ENCODE measurements at regions not wholly inside any gene's neighbourhood (a gene's known extent, or its start where the extent isn't known, plus 50 kb on each side); places are given as distances from the start of the nearest gene placed in this dataset.

- Histone ChIP-seq H3F3A (ENCODE audit: insufficient read depth, low read length, poor library complexity, severe bottlenecking) (no peaks in the 10 kb centered on the region), H3K4me2 (ENCODE audit: low read length) (no peak overlapping the region)
- no peak for TF ChIP-seq POLR2AphosphoS5 (IDR thresholded peaks at IDR 0.05)
- no peak for TF ChIP-seq EZH2 (IDR thresholded peaks at IDR 0.05; ENCODE audit: borderline replicate concordance, insufficient read depth, low read length, poor library complexity, severe bottlenecking)
- no peak for TF ChIP-seq TAF1 (IDR thresholded peaks at IDR 0.05; ENCODE audit: low read depth)
- no peak for TF ChIP-seq MXI1 (conservative IDR thresholded peaks at IDR 0.05; ENCODE audit: poor library complexity, severe bottlenecking)
- TF ChIP-seq REST (IDR thresholded peaks at IDR 0.05; ENCODE audit: borderline replicate concordance) = no peak
- no peak for TF ChIP-seq RAD21 (conservative IDR thresholded peaks at IDR 0.05)
- no peak for TF ChIP-seq CTCF (IDR thresholded peaks at IDR 0.05; ENCODE audit: poor library complexity, severe bottlenecking)
- no peak for TF ChIP-seq EP300 (conservative IDR thresholded peaks at IDR 0.05; ENCODE audit: poor library complexity, severe bottlenecking)
- TF ChIP-seq SMC3 (conservative IDR thresholded peaks at IDR 0.05; ENCODE audit: poor library complexity) = no peak
These were observed 129.4 kb upstream of the TENT5D start for GRCh38 chrX:80290834-80291233.

GRCh38 chrX:80293354-80293753 is 126.9 kb upstream of the TENT5D start:
- no peaks in the 10 kb centered on the region for H3K36me3 ChIP-seq (ENCODE audit: insufficient read depth, low read length)
- H3K79me2 ChIP-seq (replicated peaks; ENCODE audit: insufficient read depth, low read length) = no peaks in the 10 kb centered on the region
- no peak overlapping the region for H2AFZ ChIP-seq (ENCODE audit: low read depth, low read length)
- H4K20me1 ChIP-seq (ENCODE audit: insufficient read depth) = no peaks in the 10 kb centered on the region
- H3F3A ChIP-seq (ENCODE audit: insufficient read depth, low read length, poor library complexity, severe bottlenecking) = no peaks in the 10 kb centered on the region
- H3K27ac ChIP-seq (ENCODE audit: low read length) = no peak overlapping the region
- no peaks in the 10 kb centered on the region for H3K9me3 ChIP-seq (ENCODE audit: low read length)
- H3K4me3 ChIP-seq (ENCODE audit: low read length) = no peak overlapping the region
- H3K4me2 ChIP-seq (ENCODE audit: low read length) = no peak overlapping the region
- no peaks in the 10 kb centered on the region for H3K27me3 ChIP-seq (ENCODE audit: insufficient read depth, low read depth, low read length)
- TF ChIP-seq SMC3 (conservative IDR thresholded peaks at IDR 0.05; ENCODE audit: poor library complexity) = no peak
- no peak for TF ChIP-seq TAF1 (IDR thresholded peaks at IDR 0.05; ENCODE audit: low read depth)
- no peak for TF ChIP-seq MXI1 (conservative IDR thresholded peaks at IDR 0.05; ENCODE audit: poor library complexity, severe bottlenecking)
- H3K9ac ChIP-seq (ENCODE audit: low read length) = no peak overlapping the region
- H3K9me2 ChIP-seq (ENCODE audit: insufficient read depth, low read length) = no peaks in the 10 kb centered on the region

More at GRCh38 chrX:80290834-80291233, 129.4 kb upstream of the TENT5D start:
- Histone ChIP-seq H3K9me2 (ENCODE audit: insufficient read depth, low read length) (no peaks in the 10 kb centered on the region), H3K27ac (ENCODE audit: low read length) (no peak overlapping the region), H3K36me3 (ENCODE audit: insufficient read depth, low read length) (no peaks in the 10 kb centered on the region), H4K20me1 (ENCODE audit: insufficient read depth) (no peaks in the 10 kb centered on the region), H3K27me3 (ENCODE audit: insufficient read depth, low read depth, low read length) (no peaks in the 10 kb centered on the region), H3K9me3 (ENCODE audit: low read length) (no peaks in the 10 kb centered on the region), H3K4me3 (ENCODE audit: low read length) (no peak overlapping the region), H2AFZ (ENCODE audit: low read depth, low read length) (no peak overlapping the region), H3K79me2 (replicated peaks; ENCODE audit: insufficient read depth, low read length) (no peaks in the 10 kb centered on the region), H3K9ac (ENCODE audit: low read length) (no peak overlapping the region)

GRCh38 chrX:80306007-80306406 is 114.2 kb upstream of the TENT5D start:
- no peaks in the 10 kb centered on the region for H3F3A ChIP-seq (ENCODE audit: insufficient read depth, low read length, poor library complexity, severe bottlenecking)
- no peak overlapping the region for H2AFZ ChIP-seq (ENCODE audit: low read depth, low read length)
- no peaks in the 10 kb centered on the region for H3K27me3 ChIP-seq (ENCODE audit: insufficient read depth, low read depth, low read length)
- no peak overlapping the region for H3K27ac ChIP-seq (ENCODE audit: low read length)
- no peak overlapping the region for H3K4me3 ChIP-seq (ENCODE audit: low read length)
- H3K9me3 ChIP-seq (ENCODE audit: low read length) = no peaks in the 10 kb centered on the region
- no peaks in the 10 kb centered on the region for H3K79me2 ChIP-seq (replicated peaks; ENCODE audit: insufficient read depth, low read length)
- H4K20me1 ChIP-seq (ENCODE audit: insufficient read depth) = no peaks in the 10 kb centered on the region
- no peak for TF ChIP-seq REST (IDR thresholded peaks at IDR 0.05; ENCODE audit: borderline replicate concordance)
- H3K4me2 ChIP-seq (ENCODE audit: low read length) = no peak overlapping the region
- H3K36me3 ChIP-seq (ENCODE audit: insufficient read depth, low read length) = no peaks in the 10 kb centered on the region
- H3K9ac ChIP-seq (ENCODE audit: low read length) = no peak overlapping the region
- no peaks in the 10 kb centered on the region for H3K9me2 ChIP-seq (ENCODE audit: insufficient read depth, low read length)
